D721Med (cell line): ENCODE measurements at regions not wholly inside any gene's neighbourhood (a gene's known extent, or its start where the extent isn't known, plus 50 kb on each side); places are given as distances from the start of the nearest gene placed in this dataset.

ENCODE experiments used
- DNase-seq: peaks from one replicate; pipeline ENCODE4 v3.0.0; 2011; ENCODE audit warnings: low spot score; ENCODE audit not compliant: insufficient read length
- FAIRE-seq: peaks from 2 replicates; lab custom pipeline; 2011; peaks lifted over from hg19 to GRCh38; lab: Jason Lieb, UNC
- CTCF ChIP-seq: IDR thresholded peaks from 2 replicates; pipeline ENCODE4 v1.5.1; 2012; ENCODE audit warnings: mild to moderate bottlenecking, control low read depth; ENCODE audit not compliant: insufficient read depth; ENCODE audit errors: missing control alignments

- no peak for FAIRE-seq
- no peak for DNase-seq
- no peak for TF ChIP-seq CTCF
Observed at GRCh38 chr6:105790635-105791034, 295.5 kb upstream of the PRDM1 start.

GRCh38 chr6:105789935-105790334 lies 296.2 kb upstream of the PRDM1 start:
- TF ChIP-seq CTCF, result no peak
- no peak for FAIRE-seq
- DNase-seq, result no peak

- no peak for FAIRE-seq
- no peak for DNase-seq
- TF ChIP-seq CTCF, result no peak
Observed at GRCh38 chr6:105787747-105788146, 298.4 kb upstream of the PRDM1 start.

GRCh38 chr6:105786890-105787655 lies 299.1 kb upstream of the PRDM1 start:
- TF ChIP-seq CTCF, result no peak
- no peak for DNase-seq
- FAIRE-seq, result no peak

- DNase-seq (no peak), FAIRE-seq (no peak)
- TF ChIP-seq CTCF, result no peak
Observed at GRCh38 chr6:105786449-105786848, 299.7 kb upstream of the PRDM1 start.

GRCh38 chr6:105785066-105785811 lies 300.9 kb upstream of the PRDM1 start:
- TF ChIP-seq CTCF, result no peak
- no peak for DNase-seq
- no peak for FAIRE-seq

- FAIRE-seq (no peak), DNase-seq (no peak)
- no peak for TF ChIP-seq CTCF
Observed at GRCh38 chr6:105784179-105784578, 302.0 kb upstream of the PRDM1 start.
